Ovary (tissue), 7 donors: ENCODE measurements at regions not wholly inside any gene's neighbourhood (a gene's known extent, or its start where the extent isn't known, plus 50 kb on each side); places are given as distances from the start of the nearest gene placed in this dataset.
"Not testable (repeated sequence)": the region's sequence is repeated elsewhere in the genome, so short reads cannot be mapped to it uniquely, and the experiment has no call there.

Experiments used
- DNase-seq, 5 donors: peaks; one replicate each; pipeline ENCODE4 v3.0.0-alpha.2; 2019 to 2020
- H3K27ac ChIP-seq, 2 donors: fragments of 200-600 bp; one replicate each; pipeline versions ENCODE4 v1.5.1 to v1.8.0; 2019 to 2022
- H3K27me3 ChIP-seq: fragments of 200-600 bp; one replicate; pipeline ENCODE4 v1.8.0; 2022
- H3K36me3 ChIP-seq: fragments of 200-600 bp; sonication (generic); one replicate; pipeline ENCODE4 v1.5.1; 2019
- H3K4me1 ChIP-seq: one replicate; pipeline ENCODE4 v1.8.1; 2013; ENCODE audit warnings: mild to moderate bottlenecking, moderate library complexity; ENCODE audit not compliant: insufficient read depth
- H3K4me3 ChIP-seq: fragments of 200-600 bp; sonication (generic); one replicate; pipeline ENCODE4 v1.5.1; 2017
- H3K9me3 ChIP-seq, 2 donors: fragments of 200-600 bp in 1 of 2; sonication (generic) in 1 of 2; one replicate each; pipeline versions ENCODE4 v1.5.1 to v1.8.1; 2013 to 2019; ENCODE audit warnings: mild to moderate bottlenecking in 1 of 2, moderate library complexity in 1 of 2
- CTCF ChIP-seq, 3 donors: fragments of 450-650 bp in 2 of 3; fragments of 200-600 bp in 1 of 3; IDR thresholded peaks; one replicate each; pipeline versions ENCODE4 v1.5.1 to v1.8.0; 2016 to 2022; ENCODE audit warnings: antibody characterized with exemption in 3 of 3, mild to moderate bottlenecking in 1 of 3
- EP300 ChIP-seq: sonication (generic); formaldehyde crosslinking; IDR thresholded peaks from one replicate; pipeline ENCODE4 v1.6.1; 2017; ENCODE audit warnings: antibody characterized with exemption
- POLR2A ChIP-seq: fragments of 450-650 bp; IDR thresholded peaks from one replicate; pipeline ENCODE4 v1.6.1; 2017; ENCODE audit warnings: antibody characterized with exemption, mild to moderate bottlenecking, moderate library complexity
- WGBS, 3 donors: extraction: QIAGEN DNeasy Blood & Tissue Kit in 1 of 3; methylation state at CpG; one replicate each; pipeline versions ENCODE4 v1.1.5 to v1.1.7; 2013 to 2017; 5-methylcytosine and 5-hydroxymethylcytosine counted together
- intact Hi-C, 4 donors: fragments of 100-400 bp; cut with DNase I; formaldehyde crosslinking; loops; one replicate each; pipeline versions ENCODE4 v1.11.0 to v1.15.1; 2022 to 2023
- donor health status: DM: no; HTN: no; CAD: no; lungs with moderate emphysema.
- donor health status: DM: no; HTN: no; CAD: no.
- donor health status: Bipolar disorder and iron deficiency.
- donor health status: DM: no; HTN: no; CAD: no.
- donor health status: DM: yes; HTN: yes; CAD: no.

- Histone ChIP-seq H3K4me3 (no peak overlapping the region), H3K9me3 (no peaks in the 10 kb centered on the region), H3K36me3 (no peaks in the 10 kb centered on the region), H3K4me1 (no peaks in the 10 kb centered on the region), H3K27me3 (no peaks in the 10 kb centered on the region), H3K27ac (no peak overlapping the region)
- intact Hi-C loops = no loop called here
- no peak for DNase-seq
- TF ChIP-seq EP300 (no peak), POLR2A (no peak), CTCF (IDR thresholded peaks at IDR 0.05) (no peak)
Observed at GRCh38 chr17:53628011-53628410, 194.7 kb upstream of the KIF2B start.

GRCh38 chr17:53627511-53627910, 195.2 kb upstream of the KIF2B start:
- Histone ChIP-seq H3K27ac (no peak overlapping the region), H3K27me3 (no peaks in the 10 kb centered on the region), H3K36me3 (no peaks in the 10 kb centered on the region), H3K4me1 (no peaks in the 10 kb centered on the region), H3K4me3 (no peak overlapping the region), H3K9me3 (no peaks in the 10 kb centered on the region)
- intact Hi-C loops = no loop called here
- 68 to 82% (median 77%) methylated on average over 1 of the region's 1 CpG for WGBS, 3 donors
- DNase-seq = no peak
- TF ChIP-seq POLR2A = no peak
- no peak for TF ChIP-seq EP300
- TF ChIP-seq CTCF (IDR thresholded peaks at IDR 0.05) = no peak

GRCh38 chr17:53626286-53626685, 196.4 kb upstream of the KIF2B start:
- no peaks in the 10 kb centered on the region for H3K9me3 ChIP-seq
- no peak overlapping the region for H3K4me3 ChIP-seq
- H3K4me1 ChIP-seq = no peaks in the 10 kb centered on the region
- TF ChIP-seq CTCF (IDR thresholded peaks at IDR 0.05) = no peak
- TF ChIP-seq POLR2A = no peak
- no peak for TF ChIP-seq EP300
- intact Hi-C loops = no loop called here
- H3K27me3 ChIP-seq = no peaks in the 10 kb centered on the region
- no peak overlapping the region for H3K27ac ChIP-seq
- DNase-seq = no peak
- no peaks in the 10 kb centered on the region for H3K36me3 ChIP-seq
- WGBS, 3 donors = 74 to 93% (median 78%) methylated on average over 1 of the region's 1 CpG

GRCh38 chr17:53619025-53619424, 203.7 kb upstream of the KIF2B start:
- H3K9me3 ChIP-seq = no peaks in the 10 kb centered on the region
- no peaks in the 10 kb centered on the region for H3K27me3 ChIP-seq
- H3K27ac ChIP-seq = no peak overlapping the region
- H3K4me1 ChIP-seq = no peaks in the 10 kb centered on the region
- no peak for DNase-seq
- no peak for TF ChIP-seq POLR2A
- TF ChIP-seq EP300 = no peak
- TF ChIP-seq CTCF (IDR thresholded peaks at IDR 0.05) = no peak
- no peak overlapping the region for H3K4me3 ChIP-seq
- 39 to 52% (median 42%) methylated on average over 3 of the region's 3 CpGs for WGBS, 3 donors
- H3K36me3 ChIP-seq = no peaks in the 10 kb centered on the region
- intact Hi-C loops = no loop called here

- H3K4me3 ChIP-seq, H3K4me1 ChIP-seq, H3K27ac ChIP-seq, intact Hi-C loops, H3K27me3 ChIP-seq, H3K36me3 ChIP-seq, DNase-seq, H3K9me3 ChIP-seq: not testable (repeated sequence)
- 82 to 87% (median 86%) methylated on average over 5 of the region's 5 CpGs for WGBS, 3 donors
Observed at GRCh38 chr17:53608208-53608607, 214.5 kb upstream of the KIF2B start.
